GM23338 (cell line): ENCODE measurements at regions not wholly inside any gene's neighbourhood (a gene's known extent, or its start where the extent isn't known, plus 50 kb on each side); places are given as distances from the start of the nearest gene placed in this dataset.

ENCODE experiments used
- ATAC-seq: fragments of 200-7000 bp; cut with Tn5 transposase; 3 replicates; pipeline ENCODE4 v1.9.1; 2020
- DNase-seq: peaks from one replicate; pipeline ENCODE4 v3.0.0-alpha.2; 2015; ENCODE audit warnings: low spot score
- H2AFZ ChIP-seq: fragments of 200-600 bp; sonication (generic); 2 replicates; pipeline ENCODE4 v1.8.0; 2016; ENCODE audit warnings: antibody characterized with exemption, mild to moderate bottlenecking, moderate library complexity
- H3F3A ChIP-seq: fragments of 200-600 bp; sonication (generic); replicated peaks from 2 replicates; pipeline ENCODE4 v1.8.0; 2017; ENCODE audit warnings: antibody characterized with exemption, mixed run types, low read depth
- H3K27ac ChIP-seq: fragments of 200-600 bp; sonication (generic); 2 replicates; pipeline ENCODE4 v1.6.1; 2016; ENCODE audit warnings: low read depth
- H3K27me3 ChIP-seq: fragments of 200-600 bp; sonication (generic); 2 replicates; pipeline ENCODE4 v1.8.0; 2016; ENCODE audit warnings: mild to moderate bottlenecking, mixed run types, moderate library complexity; ENCODE audit not compliant: insufficient read depth
- H3K36me3 ChIP-seq: fragments of 200-600 bp; sonication (generic); 2 replicates; pipeline ENCODE4 v1.8.0; 2016; ENCODE audit warnings: mild to moderate bottlenecking; ENCODE audit not compliant: insufficient read depth
- H3K4me1 ChIP-seq: fragments of 200-600 bp; sonication (generic); 2 replicates; pipeline ENCODE4 v1.8.0; 2016; ENCODE audit warnings: mild to moderate bottlenecking, moderate library complexity; ENCODE audit not compliant: insufficient read depth
- H3K4me2 ChIP-seq: fragments of 200-600 bp; sonication (generic); 2 replicates; pipeline ENCODE4 v1.7.1; 2017; ENCODE audit warnings: mixed run types
- H3K4me3 ChIP-seq: fragments of 200-600 bp; sonication (generic); 2 replicates; pipeline ENCODE4 v1.6.1; 2016; ENCODE audit warnings: mixed run types
- H3K79me2 ChIP-seq: fragments of 200-600 bp; sonication (generic); replicated peaks from 2 replicates; pipeline ENCODE4 v1.8.0; 2017; ENCODE audit warnings: mild to moderate bottlenecking; ENCODE audit not compliant: insufficient read depth
- H3K9me2 ChIP-seq: fragments of 200-600 bp; sonication (generic); 2 replicates; pipeline ENCODE4 v1.8.0; 2017; ENCODE audit not compliant: insufficient read depth
- H4K20me1 ChIP-seq: fragments of 200-600 bp; sonication (generic); replicated peaks from 2 replicates; pipeline ENCODE4 v1.8.0; 2017; ENCODE audit warnings: mild to moderate bottlenecking; ENCODE audit not compliant: insufficient read depth
- H3K27ac Mint-ChIP-seq: 2 replicates; pipeline ENCODE4 v1.8.0; 2020; ENCODE audit warnings: inconsistent platforms, mild to moderate bottlenecking, moderate library complexity, mixed read lengths
- H3K27me3 Mint-ChIP-seq: 3 replicates; pipeline ENCODE4 v1.8.0; 2022; ENCODE audit warnings: low read depth, mild to moderate bottlenecking, moderate library complexity, mixed read lengths, inconsistent platforms; ENCODE audit not compliant: insufficient read depth, poor library complexity
- H3K36me3 Mint-ChIP-seq: 3 replicates; pipeline ENCODE4 v1.8.0; 2021; ENCODE audit warnings: low read depth, mild to moderate bottlenecking, inconsistent platforms, moderate library complexity, mixed read lengths
- H3K4me1 Mint-ChIP-seq: 3 replicates; pipeline ENCODE4 v1.8.0; 2020; ENCODE audit warnings: mild to moderate bottlenecking, inconsistent platforms, mixed read lengths
- H3K4me3 Mint-ChIP-seq: 3 replicates; pipeline ENCODE4 v1.8.0; 2021; ENCODE audit warnings: moderate library complexity, mild to moderate bottlenecking, inconsistent platforms, mixed read lengths
- H3K9me3 Mint-ChIP-seq: 3 replicates; pipeline ENCODE4 v1.8.0; 2020; ENCODE audit warnings: moderate library complexity, mild to moderate bottlenecking, inconsistent platforms, mixed read lengths
- CREB1 ChIP-seq: fragments of 250-450 bp; sonication (Bioruptor Pico); IDR thresholded peaks from 2 replicates; pipeline ENCODE4 v1.5.0; 2020; ENCODE audit warnings: low read depth, mild to moderate bottlenecking, moderate library complexity
- EZH2 ChIP-seq: fragments of 200-600 bp; sonication (generic); IDR thresholded peaks from one replicate; pipeline ENCODE4 v1.8.0; 2017; ENCODE audit warnings: antibody characterized with exemption, mild to moderate bottlenecking, low read depth; ENCODE audit not compliant: unreplicated experiment
- NANOG ChIP-seq: IDR thresholded peaks from 2 replicates; pipeline ENCODE4 v1.6.1; 2016; ENCODE audit warnings: antibody characterized with exemption, borderline replicate concordance
- POLR2AphosphoS5 ChIP-seq: IDR thresholded peaks from 2 replicates; pipeline ENCODE4 v1.6.1; 2016; ENCODE audit warnings: antibody characterized with exemption, low read depth
- STAT1 ChIP-seq: IDR thresholded peaks from one replicate; pipeline ENCODE4 v1.6.1; 2016; ENCODE audit warnings: antibody characterized with exemption; ENCODE audit not compliant: unreplicated experiment
- ZNF114 ChIP-seq: fragments of 250-450 bp; sonication (Bioruptor Pico); IDR thresholded peaks from 2 replicates; pipeline ENCODE4 v1.5.0; 2020; ENCODE audit warnings: mild to moderate bottlenecking, moderate library complexity
- TF ChIP-seq, protein P1 (sequence below): fragments of 250-450 bp; sonication (Bioruptor Pico); IDR thresholded peaks from 2 replicates; pipeline ENCODE4 v1.5.0; 2020; ENCODE audit warnings: mild to moderate bottlenecking, moderate library complexity
- TF ChIP-seq, protein P2 (sequence below): IDR thresholded peaks from 2 replicates; pipeline ENCODE4 v1.6.1; 2016; ENCODE audit warnings: antibody characterized with exemption

DNA sequence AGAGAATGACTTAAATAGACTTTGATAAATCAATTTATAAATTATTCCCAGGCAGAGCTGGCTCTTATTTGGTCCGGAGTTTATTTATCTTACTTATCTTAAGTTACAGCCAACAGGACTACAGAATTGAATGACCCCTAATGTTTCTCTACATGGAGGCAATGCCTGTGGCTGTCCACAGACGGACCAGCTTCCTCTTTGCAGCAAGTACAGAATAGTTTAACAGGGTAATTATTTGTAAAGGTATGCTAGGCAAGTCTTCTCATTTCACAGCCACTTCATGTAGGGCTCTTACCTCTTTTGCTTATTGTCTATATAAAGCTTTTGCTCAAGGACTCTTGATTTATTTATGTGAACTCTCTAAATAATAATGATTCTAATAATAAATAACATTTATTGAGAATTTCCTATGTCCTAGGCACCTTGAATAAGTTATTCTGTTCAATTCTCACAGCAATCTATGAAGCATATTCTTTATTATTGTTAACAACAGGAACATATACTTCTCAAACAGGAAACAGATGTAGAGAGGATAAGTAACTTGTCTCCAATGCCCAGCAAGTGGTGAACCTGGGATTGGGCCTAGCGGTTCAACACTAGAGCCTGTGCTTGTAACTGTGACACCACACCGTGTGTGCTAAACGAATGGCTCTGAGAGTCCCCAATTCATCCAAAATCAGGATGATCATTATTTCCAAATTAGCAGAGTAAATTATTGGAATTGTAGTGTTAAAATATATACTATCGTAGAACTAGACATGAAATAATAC lies 58.8 kb upstream of the NXPH2 start (continued):
- TF ChIP-seq, protein P1, sequence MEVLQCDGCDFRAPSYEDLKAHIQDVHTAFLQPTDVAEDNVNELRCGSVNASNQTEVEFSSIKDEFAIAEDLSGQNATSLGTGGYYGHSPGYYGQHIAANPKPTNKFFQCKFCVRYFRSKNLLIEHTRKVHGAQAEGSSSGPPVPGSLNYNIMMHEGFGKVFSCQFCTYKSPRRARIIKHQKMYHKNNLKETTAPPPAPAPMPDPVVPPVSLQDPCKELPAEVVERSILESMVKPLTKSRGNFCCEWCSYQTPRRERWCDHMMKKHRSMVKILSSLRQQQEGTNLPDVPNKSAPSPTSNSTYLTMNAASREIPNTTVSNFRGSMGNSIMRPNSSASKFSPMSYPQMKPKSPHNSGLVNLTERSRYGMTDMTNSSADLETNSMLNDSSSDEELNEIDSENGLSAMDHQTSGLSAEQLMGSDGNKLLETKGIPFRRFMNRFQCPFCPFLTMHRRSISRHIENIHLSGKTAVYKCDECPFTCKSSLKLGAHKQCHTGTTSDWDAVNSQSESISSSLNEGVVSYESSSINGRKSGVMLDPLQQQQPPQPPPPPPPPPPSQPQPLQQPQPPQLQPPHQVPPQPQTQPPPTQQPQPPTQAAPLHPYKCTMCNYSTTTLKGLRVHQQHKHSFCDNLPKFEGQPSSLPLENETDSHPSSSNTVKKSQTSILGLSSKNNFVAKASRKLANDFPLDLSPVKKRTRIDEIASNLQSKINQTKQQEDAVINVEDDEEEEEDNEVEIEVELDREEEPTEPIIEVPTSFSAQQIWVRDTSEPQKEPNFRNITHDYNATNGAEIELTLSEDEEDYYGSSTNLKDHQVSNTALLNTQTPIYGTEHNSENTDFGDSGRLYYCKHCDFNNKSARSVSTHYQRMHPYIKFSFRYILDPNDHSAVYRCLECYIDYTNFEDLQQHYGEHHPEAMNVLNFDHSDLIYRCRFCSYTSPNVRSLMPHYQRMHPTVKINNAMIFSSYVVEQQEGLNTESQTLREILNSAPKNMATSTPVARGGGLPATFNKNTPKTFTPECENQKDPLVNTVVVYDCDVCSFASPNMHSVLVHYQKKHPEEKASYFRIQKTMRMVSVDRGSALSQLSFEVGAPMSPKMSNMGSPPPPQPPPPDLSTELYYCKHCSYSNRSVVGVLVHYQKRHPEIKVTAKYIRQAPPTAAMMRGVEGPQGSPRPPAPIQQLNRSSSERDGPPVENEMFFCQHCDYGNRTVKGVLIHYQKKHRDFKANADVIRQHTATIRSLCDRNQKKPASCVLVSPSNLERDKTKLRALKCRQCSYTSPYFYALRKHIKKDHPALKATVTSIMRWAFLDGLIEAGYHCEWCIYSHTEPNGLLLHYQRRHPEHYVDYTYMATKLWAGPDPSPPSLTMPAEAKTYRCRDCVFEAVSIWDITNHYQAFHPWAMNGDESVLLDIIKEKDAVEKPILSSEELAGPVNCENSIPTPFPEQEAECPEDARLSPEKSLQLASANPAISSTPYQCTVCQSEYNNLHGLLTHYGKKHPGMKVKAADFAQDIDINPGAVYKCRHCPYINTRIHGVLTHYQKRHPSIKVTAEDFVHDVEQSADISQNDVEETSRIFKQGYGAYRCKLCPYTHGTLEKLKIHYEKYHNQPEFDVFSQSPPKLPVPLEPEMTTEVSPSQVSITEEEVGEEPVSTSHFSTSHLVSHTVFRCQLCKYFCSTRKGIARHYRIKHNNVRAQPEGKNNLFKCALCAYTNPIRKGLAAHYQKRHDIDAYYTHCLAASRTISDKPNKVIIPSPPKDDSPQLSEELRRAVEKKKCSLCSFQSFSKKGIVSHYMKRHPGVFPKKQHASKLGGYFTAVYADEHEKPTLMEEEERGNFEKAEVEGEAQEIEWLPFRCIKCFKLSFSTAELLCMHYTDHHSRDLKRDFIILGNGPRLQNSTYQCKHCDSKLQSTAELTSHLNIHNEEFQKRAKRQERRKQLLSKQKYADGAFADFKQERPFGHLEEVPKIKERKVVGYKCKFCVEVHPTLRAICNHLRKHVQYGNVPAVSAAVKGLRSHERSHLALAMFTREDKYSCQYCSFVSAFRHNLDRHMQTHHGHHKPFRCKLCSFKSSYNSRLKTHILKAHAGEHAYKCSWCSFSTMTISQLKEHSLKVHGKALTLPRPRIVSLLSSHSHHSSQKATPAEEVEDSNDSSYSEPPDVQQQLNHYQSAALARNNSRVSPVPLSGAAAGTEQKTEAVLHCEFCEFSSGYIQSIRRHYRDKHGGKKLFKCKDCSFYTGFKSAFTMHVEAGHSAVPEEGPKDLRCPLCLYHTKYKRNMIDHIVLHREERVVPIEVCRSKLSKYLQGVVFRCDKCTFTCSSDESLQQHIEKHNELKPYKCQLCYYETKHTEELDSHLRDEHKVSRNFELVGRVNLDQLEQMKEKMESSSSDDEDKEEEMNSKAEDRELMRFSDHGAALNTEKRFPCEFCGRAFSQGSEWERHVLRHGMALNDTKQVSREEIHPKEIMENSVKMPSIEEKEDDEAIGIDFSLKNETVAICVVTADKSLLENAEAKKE (CRISPR knock-in tag) = no peak

DNA sequence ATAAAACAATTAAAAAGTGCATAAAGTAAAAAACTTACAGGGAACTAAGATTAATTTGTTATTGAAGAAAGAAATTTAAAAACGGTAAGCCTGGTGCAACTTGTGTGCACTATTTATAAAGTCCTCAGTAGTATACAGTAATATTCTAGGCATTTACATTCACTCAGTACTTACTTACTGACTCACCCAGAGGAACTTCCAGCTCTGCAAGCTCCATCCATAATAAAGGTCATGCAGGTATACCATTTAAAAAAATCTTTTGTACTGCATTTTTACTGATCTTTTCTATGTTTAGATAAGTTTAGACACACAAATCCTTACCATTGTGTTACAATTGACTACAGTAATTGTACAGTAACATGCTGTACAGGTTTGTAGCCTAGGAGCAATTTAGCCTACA lies 51.5 kb upstream of the NXPH2 start:
- Mint-ChIP-seq H3K4me1 (peaks cover 3% of the 10 kb centered on the region; the same call in 1 of the 3 replicates), H3K27ac (no peak overlapping the region), H3K27me3 (peaks cover 2% of the 10 kb centered on the region), H3K9me3 (no peaks in the 10 kb centered on the region), H3K4me3 (no peak overlapping the region), H3K36me3 (no peaks in the 10 kb centered on the region)
- H3K79me2 ChIP-seq = no peaks in the 10 kb centered on the region
- no peaks in the 10 kb centered on the region for H3K27me3 ChIP-seq
- no peak overlapping the region for H3K27ac ChIP-seq
- H3K4me3 ChIP-seq = no peak overlapping the region
- no peaks in the 10 kb centered on the region for H4K20me1 ChIP-seq
- no peak overlapping the region for H3K4me2 ChIP-seq
- H2AFZ ChIP-seq = no peak overlapping the region
- no peak for ATAC-seq
- H3F3A ChIP-seq = no peaks in the 10 kb centered on the region
- no peak for DNase-seq
- no peaks in the 10 kb centered on the region for H3K9me2 ChIP-seq
- no peaks in the 10 kb centered on the region for H3K4me1 ChIP-seq
- no peaks in the 10 kb centered on the region for H3K36me3 ChIP-seq
- TF ChIP-seq ZNF114 (CRISPR knock-in tag) = no peak
- TF ChIP-seq POLR2AphosphoS5 = no peak
- TF ChIP-seq, protein P1 (CRISPR knock-in tag) = no peak
- TF ChIP-seq STAT1 = no peak
- TF ChIP-seq NANOG = no peak
- TF ChIP-seq, protein P2, sequence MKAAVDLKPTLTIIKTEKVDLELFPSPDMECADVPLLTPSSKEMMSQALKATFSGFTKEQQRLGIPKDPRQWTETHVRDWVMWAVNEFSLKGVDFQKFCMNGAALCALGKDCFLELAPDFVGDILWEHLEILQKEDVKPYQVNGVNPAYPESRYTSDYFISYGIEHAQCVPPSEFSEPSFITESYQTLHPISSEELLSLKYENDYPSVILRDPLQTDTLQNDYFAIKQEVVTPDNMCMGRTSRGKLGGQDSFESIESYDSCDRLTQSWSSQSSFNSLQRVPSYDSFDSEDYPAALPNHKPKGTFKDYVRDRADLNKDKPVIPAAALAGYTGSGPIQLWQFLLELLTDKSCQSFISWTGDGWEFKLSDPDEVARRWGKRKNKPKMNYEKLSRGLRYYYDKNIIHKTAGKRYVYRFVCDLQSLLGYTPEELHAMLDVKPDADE = no peak
- TF ChIP-seq EZH2 = no peak
- no peak for TF ChIP-seq CREB1 (CRISPR knock-in tag)
